PC-9 (cell line): ENCODE measurements at regions not wholly inside any gene's neighbourhood (a gene's known extent, or its start where the extent isn't known, plus 50 kb on each side); places are given as distances from the start of the nearest gene placed in this dataset.

ENCODE experiments used
- BruUV-seq: library from RNA; stranded (reverse); fragments of 400-500 nt; replicated peaks from 2 replicates; lab custom pipeline; 2021; lab: Mats Ljungman, UMichigan
- CTCF ChIA-PET: fragments of 300-600 bp; sonication (Branson Sonifier 250); formaldehyde crosslinking; loops from one replicate; lab custom pipeline; 2022; ENCODE audit warnings: antibody characterized with exemption; lab: Charles Lee
- POLR2A ChIA-PET: fragments of 300-600 bp; sonication (Branson Sonifier 250); formaldehyde crosslinking; loops from one replicate; lab custom pipeline; 2022; ENCODE audit warnings: antibody characterized with exemption; ENCODE audit not compliant: unreplicated experiment; lab: Charles Lee
- DNase-seq, 2 experiments: peaks; one replicate each; pipeline versions ENCODE4 v3.0.0 to v3.0.0-alpha.2; 2015 to 2022; ENCODE audit warnings: mixed read lengths in 1 of 2
- H2AFZ ChIP-seq: fragments of 200-600 bp; sonication (generic); 2 replicates; pipeline ENCODE4 v1.8.1; 2017; ENCODE audit warnings: antibody characterized with exemption
- H3F3A ChIP-seq: fragments of 200-600 bp; sonication (generic); 2 replicates; pipeline ENCODE4 v1.8.1; 2017; ENCODE audit warnings: antibody characterized with exemption, mild to moderate bottlenecking, low read depth; ENCODE audit not compliant: insufficient read depth
- H3K27ac ChIP-seq: fragments of 200-600 bp; sonication (generic); 2 replicates; pipeline ENCODE4 v1.6.1; 2016; ENCODE audit warnings: mixed run types
- H3K27me3 ChIP-seq: fragments of 200-600 bp; sonication (generic); 2 replicates; pipeline ENCODE4 v1.6.1; 2016; ENCODE audit warnings: low read depth, mixed run types; ENCODE audit not compliant: insufficient read depth
- H3K36me3 ChIP-seq: fragments of 200-600 bp; sonication (generic); 2 replicates; pipeline ENCODE4 v1.6.1; 2016; ENCODE audit warnings: low read depth, mixed run types
- H3K4me1 ChIP-seq: fragments of 200-600 bp; sonication (generic); replicated peaks from 2 replicates; pipeline ENCODE4 v1.6.1; 2016; ENCODE audit warnings: mixed run types; ENCODE audit not compliant: insufficient read depth
- H3K4me2 ChIP-seq: fragments of 200-600 bp; sonication (generic); 2 replicates; pipeline ENCODE4 v1.6.1; 2017; ENCODE audit warnings: mixed run types
- H3K4me3 ChIP-seq: fragments of 200-600 bp; sonication (generic); 2 replicates; pipeline ENCODE4 v1.6.1; 2016; ENCODE audit warnings: mixed run types
- H3K79me2 ChIP-seq: fragments of 200-600 bp; sonication (generic); 2 replicates; pipeline ENCODE4 v1.6.1; 2017; ENCODE audit warnings: low read depth, mixed run types
- H3K9me2 ChIP-seq: fragments of 200-600 bp; sonication (generic); 2 replicates; pipeline ENCODE4 v1.8.1; 2017; ENCODE audit warnings: mild to moderate bottlenecking; ENCODE audit not compliant: insufficient read depth
- H3K9me3 ChIP-seq: fragments of 200-600 bp; sonication (generic); 2 replicates; pipeline ENCODE4 v1.8.1; 2016; ENCODE audit warnings: low read depth; ENCODE audit not compliant: insufficient read depth
- H4K20me1 ChIP-seq: fragments of 200-600 bp; sonication (generic); 2 replicates; pipeline ENCODE4 v1.8.1; 2017; ENCODE audit not compliant: insufficient read depth
- EZH2 ChIP-seq: fragments of 200-600 bp; sonication (generic); IDR thresholded peaks from 2 replicates; pipeline ENCODE4 v1.8.0; 2017; ENCODE audit warnings: antibody characterized with exemption, low read depth
- intact Hi-C: fragments of 100-400 bp; cut with micrococcal nuclease; formaldehyde crosslinking; loops from one replicate; pipeline ENCODE4 v1.10.0; 2022; ENCODE audit not compliant: unreplicated experiment
- TF ChIP-seq, protein P1 (sequence below): fragments of 200-600 bp; sonication (generic); conservative IDR thresholded peaks from 2 replicates; pipeline ENCODE4 v1.6.1; 2017; ENCODE audit warnings: mixed run types, antibody characterized with exemption, mild to moderate bottlenecking, moderate library complexity

- TF ChIP-seq, protein P1, sequence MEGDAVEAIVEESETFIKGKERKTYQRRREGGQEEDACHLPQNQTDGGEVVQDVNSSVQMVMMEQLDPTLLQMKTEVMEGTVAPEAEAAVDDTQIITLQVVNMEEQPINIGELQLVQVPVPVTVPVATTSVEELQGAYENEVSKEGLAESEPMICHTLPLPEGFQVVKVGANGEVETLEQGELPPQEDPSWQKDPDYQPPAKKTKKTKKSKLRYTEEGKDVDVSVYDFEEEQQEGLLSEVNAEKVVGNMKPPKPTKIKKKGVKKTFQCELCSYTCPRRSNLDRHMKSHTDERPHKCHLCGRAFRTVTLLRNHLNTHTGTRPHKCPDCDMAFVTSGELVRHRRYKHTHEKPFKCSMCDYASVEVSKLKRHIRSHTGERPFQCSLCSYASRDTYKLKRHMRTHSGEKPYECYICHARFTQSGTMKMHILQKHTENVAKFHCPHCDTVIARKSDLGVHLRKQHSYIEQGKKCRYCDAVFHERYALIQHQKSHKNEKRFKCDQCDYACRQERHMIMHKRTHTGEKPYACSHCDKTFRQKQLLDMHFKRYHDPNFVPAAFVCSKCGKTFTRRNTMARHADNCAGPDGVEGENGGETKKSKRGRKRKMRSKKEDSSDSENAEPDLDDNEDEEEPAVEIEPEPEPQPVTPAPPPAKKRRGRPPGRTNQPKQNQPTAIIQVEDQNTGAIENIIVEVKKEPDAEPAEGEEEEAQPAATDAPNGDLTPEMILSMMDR = no peak
- TF ChIP-seq EZH2 = no peak
- CTCF ChIA-PET = no interaction called here
- H3K27me3 ChIP-seq = peaks cover 27% of the 10 kb centered on the region
- no peaks in the 10 kb centered on the region for H3K9me2 ChIP-seq
- H3K4me3 ChIP-seq = no peak overlapping the region
- H3K9me3 ChIP-seq = no peaks in the 10 kb centered on the region
- H4K20me1 ChIP-seq = no peaks in the 10 kb centered on the region
- intact Hi-C loops = no loop called here
- H2AFZ ChIP-seq = no peak overlapping the region
- no peak for DNase-seq
- BruUV-seq = no TSS peak
- no peaks in the 10 kb centered on the region for H3K36me3 ChIP-seq
- POLR2A ChIA-PET = no interaction called here
- no peaks in the 10 kb centered on the region for H3F3A ChIP-seq
- H3K27ac ChIP-seq = no peak overlapping the region
- H3K79me2 ChIP-seq = no peaks in the 10 kb centered on the region
- no peaks in the 10 kb centered on the region for H3K4me1 ChIP-seq
- H3K4me2 ChIP-seq = no peak overlapping the region
These were observed 119.3 kb downstream of the RNASET2 start for GRCh38 chr6:166836785-166837718.

- Histone ChIP-seq H3K9me2 (no peaks in the 10 kb centered on the region), H3K4me1 (no peaks in the 10 kb centered on the region), H3K9me3 (no peaks in the 10 kb centered on the region), H3F3A (no peaks in the 10 kb centered on the region), H3K4me2 (no peak overlapping the region), H3K4me3 (no peak overlapping the region), H4K20me1 (no peaks in the 10 kb centered on the region), H3K27ac (no peak overlapping the region), H3K79me2 (no peaks in the 10 kb centered on the region), H3K36me3 (no peaks in the 10 kb centered on the region), H2AFZ (no peak overlapping the region), H3K27me3 (peaks cover 28% of the 10 kb centered on the region)
- BruUV-seq = no TSS peak
- intact Hi-C loops = no loop called here
- DNase-seq = no peak
- POLR2A ChIA-PET = no interaction called here
- CTCF ChIA-PET = no interaction called here
- TF ChIP-seq, protein P1 = no peak
- no peak for TF ChIP-seq EZH2
These were observed 122.3 kb downstream of the RNASET2 start for GRCh38 chr6:166834049-166834448.

GRCh38 chr6:166830891-166831363 lies 125.4 kb downstream of the RNASET2 start:
- Histone ChIP-seq H3K27me3 (peaks cover 30% of the 10 kb centered on the region), H3K27ac (no peak overlapping the region), H3K4me1 (no peaks in the 10 kb centered on the region), H3K4me2 (no peak overlapping the region), H2AFZ (no peak overlapping the region), H3F3A (no peaks in the 10 kb centered on the region), H3K36me3 (no peaks in the 10 kb centered on the region), H3K79me2 (no peaks in the 10 kb centered on the region), H3K4me3 (no peak overlapping the region), H3K9me3 (no peaks in the 10 kb centered on the region), H3K9me2 (no peaks in the 10 kb centered on the region), H4K20me1 (no peaks in the 10 kb centered on the region)
- DNase-seq = no peak
- ChIA-PET POLR2A (no interaction called here), CTCF (no interaction called here)
- intact Hi-C loops = no loop called here
- no peak for TF ChIP-seq EZH2
- TF ChIP-seq, protein P1 = no peak
- no TSS peak for BruUV-seq
